Omental fat pad (tissue), 3 donors: ENCODE measurements at regions not wholly inside any gene's neighbourhood (a gene's known extent, or its start where the extent isn't known, plus 50 kb on each side); places are given as distances from the start of the nearest gene placed in this dataset.

Experiments
- ATAC-seq: fragments of 150-250 bp; one replicate; pipeline ENCODE4 v1.9.1; 2016; ENCODE audit warnings: mild to moderate bottlenecking, moderate library complexity; ENCODE audit not compliant: low FRiP score
- DNase-seq: peaks from one replicate; pipeline ENCODE4 v3.0.0-alpha.2; 2019; ENCODE audit warnings: low spot score
- CTCF ChIP-seq, 3 donors: fragments of 450-650 bp; IDR thresholded peaks; one replicate each; pipeline ENCODE4 v1.5.1; 2016 to 2017; ENCODE audit warnings: antibody characterized with exemption in 3 of 3, mild to moderate bottlenecking in 3 of 3, moderate library complexity in 2 of 3

DNA sequence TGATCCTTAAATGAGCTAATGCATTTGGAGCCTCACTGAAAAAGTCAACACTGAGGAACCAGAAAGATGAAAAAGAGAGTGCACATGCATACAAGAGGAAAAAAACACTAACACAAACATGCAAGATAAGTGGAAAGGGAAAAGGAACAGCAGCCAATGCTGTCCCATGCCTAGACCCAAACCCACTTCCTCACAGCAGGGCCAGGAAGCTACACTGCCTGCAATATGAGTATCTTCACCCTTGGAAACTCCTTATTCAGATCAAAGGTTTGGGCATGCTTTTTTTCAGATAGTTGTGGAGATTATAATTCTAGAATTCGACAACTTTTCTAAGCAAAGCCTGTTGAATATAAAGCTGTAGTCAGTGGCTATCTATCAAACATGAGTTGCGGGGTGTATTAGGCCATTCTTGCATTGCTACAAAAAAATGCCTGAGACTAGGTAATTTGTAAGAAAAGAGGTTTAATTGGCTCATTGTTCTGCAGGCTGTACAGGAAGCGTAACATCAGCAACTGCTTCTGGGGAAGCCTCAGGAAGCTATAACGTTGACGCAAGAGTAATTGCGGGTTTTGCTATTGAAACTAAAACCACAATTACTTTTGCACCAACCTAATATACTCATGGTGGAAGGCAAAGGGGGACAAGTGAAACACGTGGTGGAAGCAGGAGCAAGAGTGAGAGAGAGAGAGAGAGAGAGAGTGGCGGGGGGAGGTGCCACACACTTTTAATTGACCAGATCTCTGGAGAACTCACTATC, 138.2 kb downstream of the MBD2 start:
- DNase-seq: no peak
- ATAC-seq: no peak

GRCh38 chr18:54080858-54081257, 143.6 kb downstream of the MBD2 start:
- TF ChIP-seq CTCF (IDR thresholded peaks at IDR 0.05): no peak
- DNase-seq (no peak), ATAC-seq (no peak)

More for the DNA sequence above, 138.2 kb downstream of the MBD2 start:
- no peak for TF ChIP-seq CTCF (IDR thresholded peaks at IDR 0.05)

DNA sequence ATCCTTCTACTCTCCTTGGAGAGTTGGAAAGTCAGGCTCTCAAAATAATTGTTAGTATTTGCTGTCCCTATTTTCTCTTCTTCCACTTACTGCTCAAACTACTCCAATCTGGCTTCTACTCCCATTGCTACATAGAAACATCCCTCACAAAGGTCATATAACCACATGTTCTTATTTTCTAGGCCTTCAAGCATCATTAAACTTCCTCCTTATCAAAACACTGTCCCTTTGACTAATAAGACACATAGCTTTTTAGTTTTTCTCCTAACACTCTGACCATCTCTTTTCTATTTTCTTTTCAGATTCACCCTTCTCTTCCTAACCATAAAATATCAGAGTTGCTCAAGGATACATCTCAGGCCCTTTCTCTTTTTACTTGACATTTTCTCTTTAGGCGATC, 148.3 kb downstream of the MBD2 start:
- TF ChIP-seq CTCF (IDR thresholded peaks at IDR 0.05): no peak
- no peak for DNase-seq
- ATAC-seq: no peak

GRCh38 chr18:54075689-54076088, 148.8 kb downstream of the MBD2 start:
- TF ChIP-seq CTCF (IDR thresholded peaks at IDR 0.05): no peak
- DNase-seq (no peak), ATAC-seq (no peak)

DNA sequence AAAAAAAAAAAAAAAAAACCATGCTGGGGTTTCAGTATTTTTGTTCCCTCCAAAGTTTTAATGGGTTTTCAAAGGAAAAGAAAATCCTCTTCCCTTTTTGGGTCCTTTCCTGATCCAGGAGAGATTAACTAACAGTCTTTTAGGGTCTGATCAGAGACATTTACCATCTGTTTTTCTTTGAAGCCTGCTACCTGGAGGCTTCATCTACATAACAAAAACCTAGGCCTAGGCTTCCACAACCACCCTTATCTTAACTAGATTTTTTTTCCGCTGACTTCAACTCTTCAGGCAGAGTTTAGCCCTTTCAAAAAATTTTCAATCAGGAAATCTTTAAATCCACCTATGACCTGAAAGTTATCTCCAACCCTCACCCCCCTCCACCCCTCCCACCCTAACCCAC, 154.7 kb downstream of the MBD2 start:
- TF ChIP-seq CTCF (IDR thresholded peaks at IDR 0.05): no peak
- ATAC-seq (no peak), DNase-seq (no peak)

GRCh38 chr18:54060343-54061005, 164.0 kb downstream of the MBD2 start:
- TF ChIP-seq CTCF (IDR thresholded peaks at IDR 0.05): no peak
- ATAC-seq (no peak), DNase-seq (no peak)
